OCI-LY3 (cell line): ENCODE measurements at regions not wholly inside any gene's neighbourhood (a gene's known extent, or its start where the extent isn't known, plus 50 kb on each side); places are given as distances from the start of the nearest gene placed in this dataset.

Source experiments
- EZH2phosphoT487 ChIP-seq: fragments of 200-600 bp; shearing (Covaris generic); IDR thresholded peaks from 2 replicates; pipeline ENCODE4 v1.6.1; 2018; ENCODE audit warnings: antibody characterized with exemption, mixed run types, low read depth
- TF ChIP-seq, protein P1 (sequence below): fragments of 200-600, 300-600 bp; sonication (generic); IDR thresholded peaks from 2 replicates; pipeline ENCODE4 v1.5.1; 2014; ENCODE audit warnings: antibody characterized with exemption, low read length, low read depth

- TF ChIP-seq, protein P1, sequence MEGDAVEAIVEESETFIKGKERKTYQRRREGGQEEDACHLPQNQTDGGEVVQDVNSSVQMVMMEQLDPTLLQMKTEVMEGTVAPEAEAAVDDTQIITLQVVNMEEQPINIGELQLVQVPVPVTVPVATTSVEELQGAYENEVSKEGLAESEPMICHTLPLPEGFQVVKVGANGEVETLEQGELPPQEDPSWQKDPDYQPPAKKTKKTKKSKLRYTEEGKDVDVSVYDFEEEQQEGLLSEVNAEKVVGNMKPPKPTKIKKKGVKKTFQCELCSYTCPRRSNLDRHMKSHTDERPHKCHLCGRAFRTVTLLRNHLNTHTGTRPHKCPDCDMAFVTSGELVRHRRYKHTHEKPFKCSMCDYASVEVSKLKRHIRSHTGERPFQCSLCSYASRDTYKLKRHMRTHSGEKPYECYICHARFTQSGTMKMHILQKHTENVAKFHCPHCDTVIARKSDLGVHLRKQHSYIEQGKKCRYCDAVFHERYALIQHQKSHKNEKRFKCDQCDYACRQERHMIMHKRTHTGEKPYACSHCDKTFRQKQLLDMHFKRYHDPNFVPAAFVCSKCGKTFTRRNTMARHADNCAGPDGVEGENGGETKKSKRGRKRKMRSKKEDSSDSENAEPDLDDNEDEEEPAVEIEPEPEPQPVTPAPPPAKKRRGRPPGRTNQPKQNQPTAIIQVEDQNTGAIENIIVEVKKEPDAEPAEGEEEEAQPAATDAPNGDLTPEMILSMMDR: no peak
- no peak for TF ChIP-seq EZH2phosphoT487
Measured at GRCh38 chr20:60788070-60788469, 464.0 kb upstream of the CDH4 start.
